ENCODE measurements at regions not wholly inside any gene's neighbourhood (a gene's known extent, or its start where the extent isn't known, plus 50 kb on each side); places are given as distances from the start of the nearest gene placed in this dataset.

GRCh38 chr15:88395241-88395640 lies 71.9 kb downstream of the MRPL46 start:
- H3K79me2 ChIP-seq (ENCODE audit: low read depth), result no peaks in the 10 kb centered on the region
- Mint-ChIP-seq H3K4me1 (peaks cover 5% of the 10 kb centered on the region), H3K9me3 (peaks cover 5% of the 10 kb centered on the region), H3K27ac (no peak overlapping the region), H3K4me3 (no peak overlapping the region), H3K36me3 (no peaks in the 10 kb centered on the region), H3K27me3 (ENCODE audit: insufficient read depth, low read depth) (peaks cover 42% of the 10 kb centered on the region)
- H3K9ac ChIP-seq, result no peak overlapping the region
- no peak overlapping the region for H3K4me3 ChIP-seq
- no peaks in the 10 kb centered on the region for H3K36me3 ChIP-seq
- TF ChIP-seq EZH2 (IDR thresholded peaks at IDR 0.05) (no peak), CTCF (IDR thresholded peaks at IDR 0.05) (no peak), EZH2phosphoT487 (IDR thresholded peaks at IDR 0.05) (no peak)
- no peak overlapping the region for H3K27ac ChIP-seq
- H4K20me1 ChIP-seq (ENCODE audit: low read depth), result no peaks in the 10 kb centered on the region
- H3K27me3 ChIP-seq, result no peaks in the 10 kb centered on the region
- H3F3A ChIP-seq (ENCODE audit: low read depth), result peaks cover 8% of the 10 kb centered on the region
- H3K4me1 ChIP-seq, result peaks cover 11% of the 10 kb centered on the region
- no peaks in the 10 kb centered on the region for H3K9me3 ChIP-seq (ENCODE audit: low read depth)
- H2AFZ ChIP-seq (replicated peaks), result no peak overlapping the region
- H3K4me2 ChIP-seq, result no peak overlapping the region
- no peak for DNase-seq (ENCODE audit: low spot score)

- Histone ChIP-seq H3K4me1 (peaks cover 11% of the 10 kb centered on the region), H3F3A (ENCODE audit: low read depth) (peaks cover 9% of the 10 kb centered on the region), H3K4me2 (no peak overlapping the region), H4K20me1 (ENCODE audit: low read depth) (no peaks in the 10 kb centered on the region), H3K36me3 (no peaks in the 10 kb centered on the region), H3K4me3 (no peak overlapping the region), H3K27ac (no peak overlapping the region), H3K9me3 (ENCODE audit: low read depth) (no peaks in the 10 kb centered on the region), H3K79me2 (ENCODE audit: low read depth) (no peaks in the 10 kb centered on the region), H2AFZ (replicated peaks) (no peak overlapping the region), H3K27me3 (no peaks in the 10 kb centered on the region), H3K9ac (no peak overlapping the region)
- no peak overlapping the region for H3K4me3 Mint-ChIP-seq
- TF ChIP-seq EZH2 (IDR thresholded peaks at IDR 0.05), result no peak
- no peaks in the 10 kb centered on the region for H3K36me3 Mint-ChIP-seq
- peaks cover 5% of the 10 kb centered on the region for H3K4me1 Mint-ChIP-seq
- H3K9me3 Mint-ChIP-seq, result peaks cover 8% of the 10 kb centered on the region
- H3K27ac Mint-ChIP-seq, result no peak overlapping the region
- DNase-seq (ENCODE audit: low spot score), result no peak
- H3K27me3 Mint-ChIP-seq (ENCODE audit: insufficient read depth, low read depth), result peaks cover 41% of the 10 kb centered on the region
Observed at GRCh38 chr15:88394553-88395145, 72.5 kb downstream of the MRPL46 start.

- Mint-ChIP-seq H3K9me3 (peaks cover 10% of the 10 kb centered on the region), H3K27ac (no peak overlapping the region)
- H3K79me2 ChIP-seq (ENCODE audit: low read depth), result no peaks in the 10 kb centered on the region
Observed at GRCh38 chr15:88393719-88394519, 73.3 kb downstream of the MRPL46 start.

More at GRCh38 chr15:88393719-88394519, 73.3 kb downstream of the MRPL46 start:
- Histone ChIP-seq H3K27ac (no peak overlapping the region), H3K4me3 (no peak overlapping the region), H3K4me1 (peaks cover 11% of the 10 kb centered on the region), H3K4me2 (no peak overlapping the region), H2AFZ (replicated peaks) (no peak overlapping the region), H4K20me1 (ENCODE audit: low read depth) (no peaks in the 10 kb centered on the region), H3K9ac (no peak overlapping the region), H3K27me3 (no peaks in the 10 kb centered on the region), H3F3A (ENCODE audit: low read depth) (peaks cover 16% of the 10 kb centered on the region), H3K9me3 (ENCODE audit: low read depth) (no peaks in the 10 kb centered on the region), H3K36me3 (no peaks in the 10 kb centered on the region)
- Mint-ChIP-seq H3K4me3 (no peak overlapping the region), H3K4me1 (peaks cover 5% of the 10 kb centered on the region), H3K27me3 (ENCODE audit: insufficient read depth, low read depth) (peaks cover 42% of the 10 kb centered on the region), H3K36me3 (no peaks in the 10 kb centered on the region)
- DNase-seq (ENCODE audit: low spot score), result no peak
- no peak for TF ChIP-seq CTCF (IDR thresholded peaks at IDR 0.05)
- TF ChIP-seq EZH2 (IDR thresholded peaks at IDR 0.05), result no peak
- TF ChIP-seq EZH2phosphoT487 (IDR thresholded peaks at IDR 0.05), result no peak
